OCI-LY1 (cell line): ENCODE measurements at regions not wholly inside any gene's neighbourhood (a gene's known extent, or its start where the extent isn't known, plus 50 kb on each side); places are given as distances from the start of the nearest gene placed in this dataset.
"Not testable (repeated sequence)": the region's sequence is repeated elsewhere in the genome, so short reads cannot be mapped to it uniquely, and the experiment has no call there.

ENCODE experiments used
- EZH2 ChIP-seq: fragments of 200-600 bp; sonication (generic), shearing (Covaris generic); IDR thresholded peaks from 2 replicates; pipeline ENCODE4 v1.8.0; 2017; ENCODE audit warnings: borderline replicate concordance, mixed run types, mild to moderate bottlenecking, antibody characterized with exemption, low read length, moderate library complexity, mixed read lengths
- TF ChIP-seq, protein P1 (sequence below): fragments of 200-600 bp; sonication (generic), shearing (Covaris generic); IDR thresholded peaks from 2 replicates; pipeline ENCODE4 v1.5.1; 2017; ENCODE audit warnings: mild to moderate bottlenecking, antibody characterized with exemption, low read length, moderate library complexity, mixed read lengths

DNA sequence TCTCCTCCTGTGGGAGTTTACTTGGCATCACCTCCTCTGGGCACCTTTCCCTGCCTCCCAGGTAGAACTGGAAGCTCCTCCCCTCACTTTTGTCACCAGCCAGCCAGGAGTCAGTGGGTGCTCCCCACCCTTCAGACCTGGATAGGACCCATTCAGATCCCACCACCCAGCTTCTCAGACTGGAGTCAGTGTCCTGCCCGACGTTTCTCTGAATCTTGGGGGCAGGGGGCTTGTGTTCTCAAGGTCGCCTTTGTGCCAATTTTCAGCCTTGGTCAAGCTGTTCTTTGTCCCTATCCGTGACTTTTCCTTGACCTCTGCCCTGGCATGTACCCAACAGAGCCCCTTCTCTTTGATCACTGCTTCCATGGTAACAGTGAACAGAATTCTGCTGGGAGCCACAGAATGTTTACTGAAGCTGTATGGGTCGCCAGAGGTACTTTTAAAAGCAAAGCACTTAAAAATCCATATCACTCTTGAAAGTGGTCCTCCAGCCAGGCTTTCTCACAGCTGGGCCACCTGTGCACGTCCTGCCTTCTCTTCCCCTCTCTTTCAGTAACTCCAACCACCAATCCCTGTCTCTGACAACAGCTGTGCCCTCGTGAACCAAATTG, 63.1 kb downstream of the SOWAHC start:
- TF ChIP-seq EZH2, result not testable (repeated sequence)
- TF ChIP-seq, protein P1, sequence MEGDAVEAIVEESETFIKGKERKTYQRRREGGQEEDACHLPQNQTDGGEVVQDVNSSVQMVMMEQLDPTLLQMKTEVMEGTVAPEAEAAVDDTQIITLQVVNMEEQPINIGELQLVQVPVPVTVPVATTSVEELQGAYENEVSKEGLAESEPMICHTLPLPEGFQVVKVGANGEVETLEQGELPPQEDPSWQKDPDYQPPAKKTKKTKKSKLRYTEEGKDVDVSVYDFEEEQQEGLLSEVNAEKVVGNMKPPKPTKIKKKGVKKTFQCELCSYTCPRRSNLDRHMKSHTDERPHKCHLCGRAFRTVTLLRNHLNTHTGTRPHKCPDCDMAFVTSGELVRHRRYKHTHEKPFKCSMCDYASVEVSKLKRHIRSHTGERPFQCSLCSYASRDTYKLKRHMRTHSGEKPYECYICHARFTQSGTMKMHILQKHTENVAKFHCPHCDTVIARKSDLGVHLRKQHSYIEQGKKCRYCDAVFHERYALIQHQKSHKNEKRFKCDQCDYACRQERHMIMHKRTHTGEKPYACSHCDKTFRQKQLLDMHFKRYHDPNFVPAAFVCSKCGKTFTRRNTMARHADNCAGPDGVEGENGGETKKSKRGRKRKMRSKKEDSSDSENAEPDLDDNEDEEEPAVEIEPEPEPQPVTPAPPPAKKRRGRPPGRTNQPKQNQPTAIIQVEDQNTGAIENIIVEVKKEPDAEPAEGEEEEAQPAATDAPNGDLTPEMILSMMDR, result not testable (repeated sequence)
